ENCODE measurements at regions not wholly inside any gene's neighbourhood (a gene's known extent, or its start where the extent isn't known, plus 50 kb on each side); places are given as distances from the start of the nearest gene placed in this dataset.
"Not testable (repeated sequence)": the region's sequence is repeated elsewhere in the genome, so short reads cannot be mapped to it uniquely, and the experiment has no call there.

DNA sequence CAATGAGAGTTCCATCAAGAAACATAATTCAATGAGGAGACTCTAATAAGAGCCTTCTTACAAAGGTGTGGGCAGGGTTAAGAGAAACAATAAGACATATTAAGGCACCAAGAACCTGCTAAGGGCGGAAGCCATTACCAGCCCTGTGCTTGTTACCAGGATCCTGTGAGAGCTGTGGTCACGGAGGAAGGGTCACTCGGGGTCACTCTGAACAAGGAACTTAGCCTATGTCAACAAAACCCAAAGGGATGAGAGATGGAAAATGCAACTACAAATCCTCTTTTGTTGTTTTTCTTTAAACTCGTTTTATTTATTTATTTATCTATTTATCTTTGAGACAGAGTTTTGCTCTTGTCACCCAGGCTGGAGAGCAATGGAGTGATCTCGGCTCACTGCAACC is 460.4 kb upstream of the CCDC196 start:
- DNase-seq: no peak

DNA sequence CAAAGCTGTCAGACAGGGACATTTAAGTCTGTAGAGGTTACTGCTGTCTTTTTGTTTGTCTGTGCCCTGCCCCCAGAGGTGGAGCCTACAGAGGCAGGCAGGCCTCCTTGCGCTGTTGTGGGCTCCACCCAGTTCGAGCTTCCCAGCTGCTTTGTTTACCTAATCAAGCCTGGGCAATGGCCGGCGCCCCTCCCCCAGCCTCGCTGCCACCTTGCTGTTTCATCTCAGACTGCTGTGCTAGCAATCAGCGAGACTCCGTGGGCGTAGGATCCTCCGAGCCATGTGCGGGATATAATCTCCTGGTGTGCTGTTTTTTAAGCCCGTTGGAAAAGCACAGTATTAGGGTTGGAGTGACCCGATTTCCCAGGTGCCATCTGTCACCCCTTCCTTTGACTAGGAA is 454.2 kb upstream of the CCDC196 start:
- not testable (repeated sequence) for DNase-seq

DNA sequence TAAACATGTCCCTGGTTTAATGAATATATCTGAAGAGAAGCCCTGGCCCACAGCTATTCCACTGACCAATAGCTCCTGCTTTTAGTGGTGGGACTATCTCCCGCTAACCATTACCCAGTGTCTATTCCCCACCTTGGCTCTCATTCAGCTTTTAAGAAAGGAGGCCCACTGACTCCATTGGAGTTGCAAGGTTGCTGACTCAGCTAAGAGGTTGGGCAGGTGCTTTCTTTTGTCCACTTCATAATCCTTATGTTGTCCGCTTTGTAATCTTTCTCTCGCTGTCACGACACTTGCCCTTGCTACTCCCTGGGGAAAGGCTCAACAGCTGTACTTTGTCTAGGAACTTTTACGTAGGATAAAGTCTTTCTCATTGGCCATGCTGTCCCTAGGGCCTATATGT is 453.4 kb upstream of the CCDC196 start:
- DNase-seq: no peak

DNA sequence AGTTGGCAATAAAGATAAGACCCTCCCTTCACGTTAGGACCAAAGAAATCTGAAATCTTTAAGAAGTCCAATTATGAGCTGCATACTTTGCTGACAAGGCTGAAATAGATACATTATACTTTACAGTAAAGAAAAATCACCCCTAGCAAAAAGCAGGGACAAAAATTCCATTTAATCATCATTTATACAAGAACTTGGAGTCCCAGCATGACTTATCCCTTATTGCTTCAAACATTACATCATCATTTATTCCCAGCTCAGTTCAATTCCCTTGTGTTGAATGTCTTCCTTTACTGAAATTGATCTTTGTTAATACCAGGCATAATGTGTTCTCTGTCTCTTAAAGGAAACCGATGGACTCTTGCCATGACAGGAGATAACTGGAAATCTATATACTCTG is 449.6 kb upstream of the CCDC196 start:
- DNase-seq: no peak

DNA sequence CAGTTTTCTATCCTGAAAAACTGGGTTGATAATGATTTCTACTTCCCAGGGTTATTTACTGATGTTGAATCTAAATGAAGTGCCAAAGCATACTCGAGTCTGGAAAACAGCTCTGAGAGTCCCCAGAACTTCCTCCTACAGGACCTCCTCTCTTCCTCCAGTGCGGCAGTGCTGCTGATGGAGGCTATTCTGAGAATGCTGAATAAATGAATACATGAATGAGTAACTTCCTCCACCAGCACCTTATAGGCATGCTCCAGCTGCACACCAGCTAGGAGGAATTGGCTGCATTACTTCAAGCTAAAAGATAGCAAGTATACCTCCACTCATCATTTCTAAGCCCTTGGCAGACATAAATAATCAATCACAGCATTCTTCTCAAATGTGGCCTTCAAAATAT is 448.8 kb upstream of the CCDC196 start:
- DNase-seq: no peak

DNA sequence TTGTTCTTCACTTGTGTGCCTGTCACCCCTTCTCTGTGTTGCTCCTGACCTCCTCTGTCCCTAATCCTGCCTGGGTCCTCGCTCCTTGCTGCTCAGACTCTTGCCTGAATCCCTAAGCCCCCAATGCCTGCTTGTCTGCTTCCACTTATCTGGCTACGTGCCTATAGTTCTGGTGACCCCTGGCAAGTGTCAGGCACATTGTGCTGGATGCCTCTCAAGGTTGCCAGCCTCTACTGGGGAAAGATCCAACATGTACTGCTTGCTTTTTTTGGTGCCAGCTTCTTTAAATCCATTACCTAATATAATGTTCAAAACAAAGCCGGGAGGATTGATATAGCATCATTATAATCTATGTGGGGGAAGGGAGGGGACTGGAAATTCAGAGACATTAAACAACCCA is 448.0 kb upstream of the CCDC196 start:
- no peak for DNase-seq

DNA sequence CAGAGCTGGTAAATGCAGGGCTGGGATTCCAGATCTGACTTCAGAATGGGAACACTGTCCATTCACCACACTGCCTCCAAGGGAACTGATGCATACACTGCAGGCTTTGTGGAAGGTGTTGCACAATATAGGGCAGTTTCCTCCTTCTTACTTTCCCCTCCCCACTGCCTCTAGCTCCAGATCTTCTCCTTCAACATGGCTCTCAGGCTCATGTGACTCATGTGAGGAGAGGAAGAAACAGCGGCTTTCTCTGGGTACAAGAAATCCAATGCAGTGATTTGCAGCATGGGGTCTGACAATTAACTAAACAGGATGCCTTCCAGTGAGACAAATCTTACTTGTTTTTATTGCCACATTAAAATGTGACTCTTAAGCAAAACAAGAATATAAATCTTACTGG is 447.6 kb upstream of the CCDC196 start:
- no peak for DNase-seq

DNA sequence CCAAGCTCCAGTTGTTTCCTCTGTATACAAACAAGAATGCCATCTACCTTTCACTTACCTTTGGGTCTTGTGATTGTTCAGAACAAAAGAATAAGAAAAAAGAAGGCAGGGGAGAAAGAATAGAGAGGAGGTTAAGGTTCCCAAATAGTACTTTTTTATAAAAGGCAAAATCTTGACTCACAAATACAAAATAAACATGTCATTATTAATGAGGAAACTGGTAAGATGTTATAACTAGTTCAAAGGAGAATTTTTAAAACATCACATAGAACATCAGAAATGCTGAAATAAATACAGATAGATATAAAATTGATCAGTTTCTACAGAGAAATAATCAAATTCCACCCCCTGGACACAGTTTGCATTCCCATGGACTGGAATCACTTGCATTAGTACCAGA is 446.7 kb upstream of the CCDC196 start:
- no peak for DNase-seq

DNA sequence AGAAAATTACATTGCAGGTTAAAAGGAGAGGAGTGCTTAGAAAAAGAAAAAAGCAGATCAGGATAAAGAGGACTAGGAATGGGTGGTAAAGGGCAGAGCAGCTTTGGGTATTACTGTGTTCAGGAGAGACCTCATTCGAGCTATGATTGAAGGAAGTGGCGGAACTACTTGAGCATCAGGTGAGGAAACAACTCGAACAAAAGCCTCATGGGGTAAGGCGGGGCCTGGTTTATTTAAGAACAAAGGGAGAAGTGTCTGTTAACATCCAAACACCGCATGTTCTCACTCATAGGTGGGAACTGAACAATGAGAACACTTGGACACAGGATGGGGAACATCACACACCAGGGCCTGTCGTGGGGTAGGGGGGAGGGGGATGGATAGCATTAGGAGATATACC is 444.6 kb upstream of the CCDC196 start:
- DNase-seq: no peak

DNA sequence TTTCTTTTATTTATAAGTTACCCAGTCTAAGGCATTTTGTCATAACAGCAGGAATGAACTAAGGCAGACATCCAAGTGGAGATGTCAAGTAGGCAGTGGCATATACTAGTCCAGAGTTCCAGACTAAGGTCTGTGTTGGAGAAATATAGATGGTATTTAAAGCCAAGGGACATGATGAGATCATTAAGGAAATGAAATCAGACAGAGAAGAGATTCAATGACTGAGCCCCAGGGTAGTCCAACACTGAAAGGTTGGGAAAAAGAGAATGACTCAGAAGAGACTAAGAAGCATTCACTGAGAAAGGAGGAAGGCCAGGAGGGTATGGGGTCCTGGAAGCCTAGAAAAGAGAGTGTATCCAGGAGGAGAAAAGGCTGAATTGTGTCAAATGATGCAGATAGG is 442.2 kb upstream of the CCDC196 start:
- no peak for DNase-seq

DNA sequence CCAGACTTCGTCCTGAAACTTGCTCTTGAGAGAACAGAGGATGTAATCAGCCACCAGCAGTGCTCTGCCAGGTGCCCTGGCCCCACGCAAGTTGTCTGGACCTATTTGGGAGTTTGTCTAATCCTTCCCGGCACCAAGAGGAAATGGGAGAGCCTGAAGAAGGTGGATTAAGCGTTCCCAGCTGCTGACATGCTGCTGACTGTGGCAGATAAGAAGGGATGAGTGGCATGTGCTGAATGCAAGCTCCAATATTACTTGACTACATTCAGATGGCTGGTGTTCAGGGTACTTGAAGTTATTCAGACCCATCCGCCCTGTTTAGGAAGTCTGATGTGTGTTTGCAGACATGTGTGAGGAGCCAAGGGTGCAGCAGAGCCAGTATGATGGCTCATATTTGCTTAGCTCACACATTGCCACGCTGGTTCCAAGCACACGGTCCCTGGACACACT is 440.6 kb upstream of the CCDC196 start:
- no peak for DNase-seq

DNA sequence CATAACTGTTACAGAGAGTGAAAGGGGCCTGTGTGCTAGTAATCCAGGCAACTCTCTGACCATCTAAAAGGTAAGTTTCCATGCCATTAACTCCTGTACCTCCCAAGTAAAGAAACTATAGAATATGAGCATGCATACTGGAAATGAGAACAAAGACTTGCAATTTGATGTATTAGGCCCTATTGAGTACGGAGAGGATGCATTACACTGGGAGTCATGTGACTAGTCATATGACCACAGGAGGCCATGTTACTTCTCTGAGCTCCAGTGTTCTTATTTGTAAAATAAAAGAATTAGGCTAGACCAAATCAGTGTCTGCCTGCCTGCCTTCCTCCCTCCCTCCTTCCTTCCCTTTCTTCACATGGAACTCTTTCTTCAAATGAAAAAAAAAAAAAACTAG is 440.1 kb upstream of the CCDC196 start:
- no peak for DNase-seq

DNA sequence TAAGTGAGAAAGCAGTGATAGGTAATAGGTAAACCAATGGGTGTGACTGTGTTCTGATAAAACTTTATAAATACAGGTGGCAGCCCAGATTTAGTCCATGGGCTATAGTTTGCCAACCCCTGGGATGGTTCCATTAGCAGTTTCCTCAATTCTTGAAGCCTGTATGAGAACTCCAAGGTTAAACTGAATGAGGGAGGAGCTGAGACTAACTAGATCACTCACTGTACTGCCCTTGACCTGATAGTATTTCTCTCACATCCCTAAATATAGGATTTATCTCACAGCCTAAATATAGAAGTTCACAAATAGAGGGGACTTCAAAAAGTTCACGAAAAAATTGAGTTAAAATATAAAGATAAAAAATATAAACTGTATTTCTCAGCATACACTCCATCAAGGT is 439.6 kb upstream of the CCDC196 start:
- no peak for DNase-seq

DNA sequence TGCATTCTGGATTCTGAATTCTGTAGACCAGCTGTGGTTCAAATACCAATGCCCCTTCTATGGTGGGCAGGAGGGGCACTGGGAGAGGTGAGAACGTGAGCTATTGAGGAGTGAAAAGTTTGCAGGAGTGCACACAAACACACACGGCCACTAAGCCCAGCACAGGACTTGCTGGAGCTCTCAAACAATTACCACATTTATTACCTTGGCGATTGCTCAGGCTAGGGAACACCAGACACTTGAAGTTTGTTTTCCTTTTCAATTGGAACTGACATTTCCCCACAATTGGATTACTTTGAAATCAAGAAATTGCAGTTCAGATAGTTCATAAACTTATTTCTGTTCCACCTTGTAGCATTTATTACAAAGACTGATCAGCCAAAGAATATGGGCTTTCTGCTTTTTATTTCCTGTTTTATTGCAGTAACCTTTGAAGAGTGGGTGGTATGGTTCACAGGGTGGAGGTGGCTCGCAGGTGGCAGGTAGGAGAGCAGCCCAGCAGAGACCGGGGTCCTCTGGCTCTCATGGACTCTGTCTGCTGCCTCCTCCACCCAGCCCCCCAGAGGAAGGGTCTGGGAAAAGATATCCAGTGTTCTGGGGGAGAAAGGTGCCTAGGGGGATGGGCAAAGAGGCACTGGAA is 429.8 kb upstream of the CCDC196 start:
- no peak for DNase-seq

DNA sequence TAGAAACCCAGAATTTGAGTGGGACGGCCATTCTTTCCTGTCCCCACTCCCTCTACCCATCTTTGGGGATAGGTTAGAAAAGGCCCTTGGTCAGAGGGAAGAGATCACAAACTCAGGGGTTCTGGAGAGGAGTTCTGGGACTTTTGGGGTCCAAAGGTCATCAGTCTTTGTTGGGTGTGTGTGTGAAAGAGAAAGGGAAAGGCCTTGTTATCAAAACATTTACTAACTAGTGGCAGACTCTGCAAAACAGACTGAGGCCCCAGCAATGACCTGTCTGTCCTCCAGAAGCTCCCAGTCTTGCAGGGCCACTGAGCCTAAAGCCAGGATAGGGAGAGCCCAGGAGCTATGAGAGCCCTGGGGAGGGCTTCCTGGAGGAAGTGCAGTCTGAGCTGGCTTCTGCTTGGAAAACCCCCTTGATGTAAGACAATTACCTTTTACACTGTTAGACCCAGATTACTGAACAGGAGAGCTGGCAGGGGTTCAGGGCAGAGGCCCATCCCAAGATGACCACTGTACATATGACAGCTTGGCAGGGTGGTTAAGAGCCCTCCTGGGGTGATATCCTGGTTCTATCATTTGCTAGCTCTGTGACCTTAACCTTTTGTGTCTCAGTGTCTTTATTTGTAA is 429.1 kb upstream of the CCDC196 start:
- no peak for DNase-seq

DNA sequence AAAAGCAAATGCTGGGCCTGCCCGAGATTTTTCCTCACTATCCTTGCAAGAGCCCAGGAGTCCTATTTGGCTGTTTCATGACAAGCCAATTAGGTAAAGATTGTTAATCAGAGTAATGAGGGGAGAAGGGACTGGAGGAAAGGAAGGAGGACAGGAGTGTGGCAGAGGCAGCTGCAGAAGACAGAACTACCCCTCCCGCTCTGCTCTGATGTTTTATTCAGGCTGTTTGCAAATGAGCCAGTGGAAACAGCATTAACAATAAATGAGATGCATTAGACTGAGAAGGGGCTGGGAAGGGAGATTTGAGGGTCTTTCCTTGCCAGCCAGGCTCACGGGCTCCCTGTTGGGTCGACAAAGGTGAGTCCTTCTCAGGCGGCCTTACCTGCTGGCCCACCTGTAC is 421.0 kb upstream of the CCDC196 start:
- DNase-seq: no peak

DNA sequence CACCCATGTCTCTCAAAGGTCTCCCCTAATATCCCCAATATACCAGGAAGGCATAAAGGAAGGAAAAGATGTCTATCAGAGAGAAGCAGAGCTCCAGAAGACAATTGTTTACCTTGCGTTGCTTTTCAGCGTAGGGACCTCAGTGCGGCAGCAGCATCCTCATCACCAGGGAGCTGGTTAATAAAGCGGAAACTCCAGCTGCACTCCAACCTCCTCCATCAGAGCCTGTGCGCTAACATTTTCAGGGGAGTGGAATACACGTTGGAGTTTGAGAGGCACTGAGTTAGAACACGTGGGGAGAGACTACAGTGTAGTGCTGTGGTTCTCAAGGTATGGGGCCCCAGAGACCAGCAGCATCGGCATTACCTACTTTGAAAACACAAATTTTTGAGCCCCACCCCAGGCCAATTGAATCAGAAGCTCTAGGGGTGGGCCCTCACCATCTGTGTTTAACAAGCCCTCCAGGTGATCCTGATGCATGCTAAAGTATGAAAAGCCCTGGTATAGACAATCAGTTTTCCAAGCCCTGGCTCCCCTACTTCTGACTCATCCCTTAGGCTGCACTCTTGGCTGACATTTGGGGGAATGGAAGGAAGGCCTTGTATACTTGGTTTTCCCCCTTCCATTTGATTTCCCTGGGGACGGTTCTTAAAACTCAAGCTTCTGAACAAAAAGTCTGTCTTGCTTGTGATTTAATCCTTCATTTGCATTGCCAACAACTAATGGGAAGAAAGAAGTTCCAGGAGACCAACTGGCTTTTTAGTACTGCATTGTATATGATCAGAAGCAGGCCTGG is 419.0 kb upstream of the CCDC196 start:
- no peak for DNase-seq

DNA sequence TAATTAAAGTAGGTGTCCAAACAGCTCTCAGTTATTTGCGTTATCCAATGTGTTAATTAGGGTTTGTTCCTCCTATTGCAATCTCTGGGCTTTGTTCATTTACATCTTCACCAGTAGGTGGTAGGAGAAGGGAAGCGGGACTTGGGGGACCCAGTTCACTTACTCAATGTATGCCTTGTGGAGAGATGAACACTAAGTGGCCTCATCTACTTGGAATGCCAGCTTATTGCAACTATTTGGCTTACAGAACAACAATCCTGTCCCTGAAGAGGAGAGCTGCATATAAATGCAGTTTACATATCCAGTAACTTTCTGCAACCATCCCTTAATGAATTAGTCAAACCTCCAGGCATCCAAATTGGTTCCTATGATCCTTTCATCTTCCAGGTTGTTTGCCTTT is 417.1 kb upstream of the CCDC196 start:
- no peak for DNase-seq

DNA sequence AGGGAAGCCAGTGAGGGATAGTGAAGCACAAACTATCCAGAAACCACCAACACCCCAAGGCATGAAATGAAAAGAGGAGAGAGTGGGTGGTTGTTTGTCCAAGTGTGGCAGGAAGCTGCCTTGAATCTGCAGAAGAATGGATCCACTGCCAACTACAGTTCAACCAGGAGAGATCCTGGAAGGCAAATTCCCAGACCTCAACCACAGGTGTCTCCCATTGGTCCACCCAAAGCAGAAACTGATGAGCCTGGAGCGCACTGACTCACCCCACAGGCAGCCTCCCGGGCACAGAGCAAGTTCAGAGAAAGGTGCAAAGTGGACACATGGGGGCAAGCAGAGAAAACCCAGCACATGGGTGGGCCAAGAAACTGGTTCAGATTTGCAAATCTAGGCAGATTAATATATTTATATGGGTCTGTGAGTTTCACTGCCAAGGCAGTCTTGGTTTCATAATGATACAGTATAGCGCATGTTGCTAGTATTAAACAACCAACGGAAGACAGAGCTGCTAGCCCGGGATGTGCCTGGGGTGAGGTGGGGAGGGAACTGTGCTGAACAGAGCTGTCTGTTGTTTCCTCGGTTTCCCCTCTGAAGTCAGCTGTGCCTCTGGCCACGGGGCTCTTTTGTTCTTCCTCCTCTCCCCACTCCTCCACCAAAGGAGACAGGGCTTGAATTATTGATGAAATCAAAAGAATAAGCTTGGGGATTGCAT is 416.2 kb upstream of the CCDC196 start:
- DNase-seq: no peak

DNA sequence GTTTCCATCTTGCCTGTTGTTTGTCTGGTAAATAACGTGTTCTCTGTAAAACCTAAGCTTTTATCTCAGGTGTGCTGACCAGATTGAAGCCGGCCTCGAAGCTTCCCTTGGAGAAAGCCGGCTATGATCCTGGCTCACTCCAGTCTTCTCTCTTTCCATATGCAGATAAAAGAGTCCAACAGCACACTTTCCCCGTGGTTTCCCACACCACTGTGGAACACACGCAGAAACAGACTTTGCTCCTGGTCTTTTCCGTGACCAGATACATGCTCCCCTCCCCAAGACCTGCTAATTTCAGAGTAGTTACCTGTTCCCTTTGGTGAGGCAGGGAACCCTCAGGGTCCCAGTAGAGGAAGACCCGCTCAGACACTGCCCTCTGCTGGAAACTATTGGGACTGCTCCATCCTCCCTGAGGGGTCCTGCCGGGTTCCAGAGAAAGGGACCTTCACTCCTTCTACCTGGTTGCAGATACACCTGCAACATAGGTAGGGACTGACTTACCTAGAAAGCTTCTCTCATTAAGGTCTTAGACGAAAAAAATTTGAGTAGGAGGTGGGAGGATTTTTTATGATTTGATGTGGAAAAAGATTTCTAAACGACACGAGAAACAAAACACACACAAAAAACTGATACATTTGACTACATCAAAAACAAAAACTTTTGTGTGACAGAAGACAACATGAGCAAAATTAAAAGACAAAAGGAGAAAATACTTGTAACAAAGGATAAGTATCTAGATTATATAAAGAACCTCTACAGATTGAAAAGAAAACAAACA is 415.4 kb upstream of the CCDC196 start:
- DNase-seq: no peak

DNA sequence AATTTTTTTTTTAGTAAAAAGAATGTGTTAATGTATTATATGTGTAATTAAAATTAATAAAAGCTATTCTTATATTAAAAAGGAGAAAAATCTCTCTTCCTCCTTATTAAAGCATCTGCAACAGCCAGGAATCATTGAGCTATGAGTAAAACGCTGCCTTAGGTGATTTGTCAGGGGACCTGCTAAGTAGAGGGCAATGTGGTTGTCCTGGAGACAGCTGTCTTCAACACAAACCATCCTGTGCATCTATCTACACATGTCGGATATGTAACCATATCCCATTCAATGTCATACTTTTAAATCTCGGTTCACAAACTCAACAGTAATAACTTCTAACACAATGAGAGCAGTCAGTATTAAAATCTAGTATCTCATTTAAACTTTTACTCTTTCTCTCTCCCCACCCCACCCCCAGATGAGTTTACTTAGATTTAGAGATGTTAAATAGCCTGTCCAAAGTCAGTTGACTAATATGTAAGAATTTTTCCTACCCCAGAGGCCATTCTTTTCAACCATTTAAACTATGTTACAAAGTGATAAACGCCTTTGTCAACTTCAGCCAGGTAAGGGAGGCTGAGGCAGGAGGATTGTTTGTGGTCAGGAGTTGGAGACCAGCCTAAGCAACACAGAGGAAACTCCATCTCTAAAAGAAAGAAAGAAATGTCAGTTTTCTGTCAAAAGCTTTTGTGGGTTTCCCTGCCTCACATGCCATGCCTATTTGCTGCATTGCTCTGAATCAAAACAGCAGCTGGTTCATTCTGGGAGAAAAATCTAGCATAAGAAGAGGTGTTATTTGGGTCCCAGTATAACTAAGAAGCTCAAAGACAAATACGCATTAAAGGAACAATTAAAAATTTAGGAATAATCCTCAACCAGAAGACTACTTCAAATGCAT is 413.7 kb upstream of the CCDC196 start:
- DNase-seq: no peak

DNA sequence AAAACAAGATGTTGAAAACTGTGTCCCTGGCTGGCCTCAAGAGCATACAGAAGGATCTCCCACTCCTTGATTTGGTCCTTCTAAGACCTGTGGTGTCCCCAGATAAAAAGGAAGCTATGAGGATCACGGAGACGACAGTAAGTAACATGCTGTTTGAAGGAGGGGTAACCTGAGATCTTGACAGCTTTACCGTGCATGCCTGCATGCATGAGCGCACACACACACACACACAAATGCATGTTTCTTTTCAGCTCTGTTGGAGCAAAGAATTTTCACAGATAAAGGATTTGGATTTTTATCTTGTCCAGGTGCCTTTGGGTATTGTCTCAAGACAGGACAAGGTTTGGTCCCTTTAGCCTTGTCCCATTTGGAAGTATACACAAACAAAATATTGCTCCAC is 411.6 kb upstream of the CCDC196 start:
- no peak for DNase-seq

Measured in activated gamma-delta T cell (primary cell).